ENCODE measurements at regions not wholly inside any gene's neighbourhood (a gene's known extent, or its start where the extent isn't known, plus 50 kb on each side); places are given as distances from the start of the nearest gene placed in this dataset.
A peak's percentile ranks its signal among the peaks of the same experiment; 100 is the strongest.

- TF ChIP-seq E2F2 (CRISPR knock-in tag; IDR thresholded peaks at IDR 0.05; ENCODE audit: borderline replicate concordance) (no peak), ZNF570 (CRISPR knock-in tag; IDR thresholded peaks at IDR 0.05; ENCODE audit: borderline replicate concordance) (no peak), FOXP4 (CRISPR knock-in tag; IDR thresholded peaks at IDR 0.05) (peak; percentile 85), BCL6 (CRISPR knock-in tag; IDR thresholded peaks at IDR 0.05) (peak; percentile 85), NFE2L1 (CRISPR knock-in tag; IDR thresholded peaks at IDR 0.05; ENCODE audit: borderline replicate concordance) (no peak), NCOA2 (CRISPR knock-in tag; IDR thresholded peaks at IDR 0.05) (peak; percentile 94), GATAD2A (CRISPR knock-in tag; IDR thresholded peaks at IDR 0.05) (peak; percentile 98), ZNF335 (CRISPR knock-in tag; IDR thresholded peaks at IDR 0.05) (peak; percentile 71; the same call in 1 of the 2 replicates), HCFC1 (IDR thresholded peaks at IDR 0.05; ENCODE audit: low read depth, low read length) (no peak), TCF7 (IDR thresholded peaks at IDR 0.05; ENCODE audit: low read depth) (no peak), SETDB1 (CRISPR knock-in tag; IDR thresholded peaks at IDR 0.05; ENCODE audit: borderline replicate concordance) (no peak), RORA (CRISPR knock-in tag; IDR thresholded peaks at IDR 0.05) (no peak), SOX5 (CRISPR knock-in tag; IDR thresholded peaks at IDR 0.05; ENCODE audit: borderline replicate concordance) (peak; percentile 95), TAF1 (CRISPR knock-in tag; IDR thresholded peaks at IDR 0.05) (peak; percentile 82; the same call in 1 of the 2 replicates), GZF1 (CRISPR knock-in tag; IDR thresholded peaks at IDR 0.05) (no peak), ETV5 (CRISPR knock-in tag; IDR thresholded peaks at IDR 0.05; ENCODE audit: borderline replicate concordance) (peak; percentile 94), CBX5 (CRISPR knock-in tag; IDR thresholded peaks at IDR 0.05; ENCODE audit: borderline replicate concordance) (peak; percentile 91; the same call in 1 of the 2 replicates), ZNF609 (CRISPR knock-in tag; IDR thresholded peaks at IDR 0.05; ENCODE audit: borderline replicate concordance) (peak; percentile 77), ZNF30 (CRISPR knock-in tag; IDR thresholded peaks at IDR 0.05) (no peak), HDAC1 (CRISPR knock-in tag; IDR thresholded peaks at IDR 0.05) (peak; percentile 97)
- TF ChIP-seq, protein P1, sequence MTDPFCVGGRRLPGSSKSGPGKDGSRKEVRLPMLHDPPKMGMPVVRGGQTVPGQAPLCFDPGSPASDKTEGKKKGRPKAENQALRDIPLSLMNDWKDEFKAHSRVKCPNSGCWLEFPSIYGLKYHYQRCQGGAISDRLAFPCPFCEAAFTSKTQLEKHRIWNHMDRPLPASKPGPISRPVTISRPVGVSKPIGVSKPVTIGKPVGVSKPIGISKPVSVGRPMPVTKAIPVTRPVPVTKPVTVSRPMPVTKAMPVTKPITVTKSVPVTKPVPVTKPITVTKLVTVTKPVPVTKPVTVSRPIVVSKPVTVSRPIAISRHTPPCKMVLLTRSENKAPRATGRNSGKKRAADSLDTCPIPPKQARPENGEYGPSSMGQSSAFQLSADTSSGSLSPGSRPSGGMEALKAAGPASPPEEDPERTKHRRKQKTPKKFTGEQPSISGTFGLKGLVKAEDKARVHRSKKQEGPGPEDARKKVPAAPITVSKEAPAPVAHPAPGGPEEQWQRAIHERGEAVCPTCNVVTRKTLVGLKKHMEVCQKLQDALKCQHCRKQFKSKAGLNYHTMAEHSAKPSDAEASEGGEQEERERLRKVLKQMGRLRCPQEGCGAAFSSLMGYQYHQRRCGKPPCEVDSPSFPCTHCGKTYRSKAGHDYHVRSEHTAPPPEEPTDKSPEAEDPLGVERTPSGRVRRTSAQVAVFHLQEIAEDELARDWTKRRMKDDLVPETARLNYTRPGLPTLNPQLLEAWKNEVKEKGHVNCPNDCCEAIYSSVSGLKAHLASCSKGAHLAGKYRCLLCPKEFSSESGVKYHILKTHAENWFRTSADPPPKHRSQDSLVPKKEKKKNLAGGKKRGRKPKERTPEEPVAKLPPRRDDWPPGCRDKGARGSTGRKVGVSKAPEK (CRISPR knock-in tag; IDR thresholded peaks at IDR 0.05; ENCODE audit: borderline replicate concordance), result peak; percentile 79; the same call in 1 of the 2 replicates
These were observed 139.4 kb upstream of the SHH start (continued) for GRCh38 chr7:155951554-155952158.

Data from HepG2 (cell line).